H1 (cell line): ENCODE measurements at regions not wholly inside any gene's neighbourhood (a gene's known extent, or its start where the extent isn't known, plus 50 kb on each side); places are given as distances from the start of the nearest gene placed in this dataset.

Experiments used
- ASH2L ChIP-seq: fragments of 200-600, 300-600 bp; sonication (generic); IDR thresholded peaks from one replicate; pipeline ENCODE4 v1.7.1; 2017; ENCODE audit warnings: low read length
- ATF2 ChIP-seq: IDR thresholded peaks from 2 replicates; pipeline ENCODE4 v1.6.1; 2012; ENCODE audit warnings: low read length, inconsistent platforms
- CREB1 ChIP-seq: IDR thresholded peaks from 2 replicates; pipeline ENCODE4 v1.6.1; 2012; ENCODE audit warnings: inconsistent platforms
- KDM1A ChIP-seq: fragments of 200-600, 300-600 bp; sonication (generic); IDR thresholded peaks from 2 replicates; pipeline ENCODE4 v1.7.1; 2016; ENCODE audit warnings: mild to moderate bottlenecking, low read length, borderline replicate concordance
- KDM5A ChIP-seq: fragments of 200-600 bp; IDR thresholded peaks from 2 replicates; pipeline ENCODE4 v1.7.1; 2012; ENCODE audit warnings: mild to moderate bottlenecking, low read length, inconsistent platforms, mixed read lengths
- NANOG ChIP-seq: IDR thresholded peaks from 2 replicates; pipeline ENCODE4 v1.6.1; 2011; ENCODE audit warnings: low read length, low read depth, mild to moderate bottlenecking, inconsistent platforms; ENCODE audit not compliant: insufficient read depth, poor library complexity, severe bottlenecking
- NRF1 ChIP-seq: IDR thresholded peaks from 2 replicates; pipeline ENCODE4 v1.6.1; 2011; ENCODE audit warnings: mild to moderate bottlenecking, low read depth, low read length, improper control_type of control experiment
- PHF8 ChIP-seq: fragments of 200-600 bp; sonication (generic); conservative IDR thresholded peaks from 2 replicates; pipeline ENCODE4 v1.7.1; 2012; ENCODE audit warnings: low read depth, mild to moderate bottlenecking, inconsistent platforms, low read length, moderate library complexity
- RBBP5 ChIP-seq: IDR thresholded peaks from 2 replicates; pipeline ENCODE4 v1.7.1; 2012; ENCODE audit warnings: low read depth, mild to moderate bottlenecking, inconsistent platforms, low read length, moderate library complexity, borderline replicate concordance
- SIRT6 ChIP-seq: IDR thresholded peaks from one replicate; pipeline ENCODE4 v1.7.1; 2012; ENCODE audit warnings: low read length, inconsistent platforms
- TBP ChIP-seq: IDR thresholded peaks from 2 replicates; pipeline ENCODE4 v1.6.1; 2011; ENCODE audit warnings: low read depth, low read length, improper control_type of control experiment

- TF ChIP-seq ATF2 (no peak), ASH2L (no peak), KDM1A (no peak), NANOG (no peak), PHF8 (no peak), NRF1 (no peak), CREB1 (no peak), KDM5A (no peak), TBP (no peak), RBBP5 (no peak), SIRT6 (no peak)
Measured at GRCh38 chr3:59531994-59532393, 482.2 kb upstream of the CFAP20DC start (continued).
